IMR-90 (cell line): ENCODE measurements at regions not wholly inside any gene's neighbourhood (a gene's known extent, or its start where the extent isn't known, plus 50 kb on each side); places are given as distances from the start of the nearest gene placed in this dataset.

ENCODE experiments used
- BHLHE40 ChIP-seq: fragments of 150-350 bp; IDR thresholded peaks from 2 replicates; pipeline ENCODE4 v1.6.1; 2016; ENCODE audit warnings: mild to moderate bottlenecking, low read depth, low read length
- CHD1 ChIP-seq: IDR thresholded peaks from 2 replicates; pipeline ENCODE4 v1.6.1; 2012; ENCODE audit warnings: low read depth, low read length, improper control_type of control experiment
- POLR2A ChIP-seq: IDR thresholded peaks from 2 replicates; pipeline ENCODE4 v1.6.1; 2012; ENCODE audit warnings: mild to moderate bottlenecking, low read depth, low read length
- RFX5 ChIP-seq: IDR thresholded peaks from 2 replicates; pipeline ENCODE4 v1.8.0; 2012; ENCODE audit warnings: low read depth, mild to moderate bottlenecking, low read length, moderate library complexity
- TF ChIP-seq, protein P1 (sequence below): conservative IDR thresholded peaks from 2 replicates; pipeline ENCODE4 v1.5.1; 2012; ENCODE audit warnings: mild to moderate bottlenecking, low read depth, low read length, improper control_type of control experiment

DNA sequence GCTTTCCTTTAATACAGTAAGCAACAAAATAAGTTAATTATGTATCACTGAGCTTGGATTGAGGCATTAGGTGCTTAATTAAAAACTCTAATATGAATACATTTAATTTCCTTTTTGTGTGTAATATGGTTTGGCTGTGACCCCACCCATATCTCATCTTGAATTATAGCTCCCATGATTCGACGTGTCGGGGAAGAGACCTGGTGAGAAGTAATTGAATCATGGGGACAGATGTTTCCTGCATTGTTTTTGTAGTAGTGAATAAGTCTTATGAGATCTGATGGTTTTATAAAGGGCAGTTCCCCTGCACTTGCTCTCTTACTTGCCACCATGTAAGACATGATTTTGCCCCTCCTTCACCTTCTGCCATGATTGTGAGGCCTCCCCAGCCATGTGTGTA, 325.4 kb upstream of the CDH7 start:
- TF ChIP-seq, protein P1, sequence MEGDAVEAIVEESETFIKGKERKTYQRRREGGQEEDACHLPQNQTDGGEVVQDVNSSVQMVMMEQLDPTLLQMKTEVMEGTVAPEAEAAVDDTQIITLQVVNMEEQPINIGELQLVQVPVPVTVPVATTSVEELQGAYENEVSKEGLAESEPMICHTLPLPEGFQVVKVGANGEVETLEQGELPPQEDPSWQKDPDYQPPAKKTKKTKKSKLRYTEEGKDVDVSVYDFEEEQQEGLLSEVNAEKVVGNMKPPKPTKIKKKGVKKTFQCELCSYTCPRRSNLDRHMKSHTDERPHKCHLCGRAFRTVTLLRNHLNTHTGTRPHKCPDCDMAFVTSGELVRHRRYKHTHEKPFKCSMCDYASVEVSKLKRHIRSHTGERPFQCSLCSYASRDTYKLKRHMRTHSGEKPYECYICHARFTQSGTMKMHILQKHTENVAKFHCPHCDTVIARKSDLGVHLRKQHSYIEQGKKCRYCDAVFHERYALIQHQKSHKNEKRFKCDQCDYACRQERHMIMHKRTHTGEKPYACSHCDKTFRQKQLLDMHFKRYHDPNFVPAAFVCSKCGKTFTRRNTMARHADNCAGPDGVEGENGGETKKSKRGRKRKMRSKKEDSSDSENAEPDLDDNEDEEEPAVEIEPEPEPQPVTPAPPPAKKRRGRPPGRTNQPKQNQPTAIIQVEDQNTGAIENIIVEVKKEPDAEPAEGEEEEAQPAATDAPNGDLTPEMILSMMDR, result no peak
- TF ChIP-seq POLR2A (no peak), RFX5 (no peak), CHD1 (no peak), BHLHE40 (no peak)
